PC-9 (cell line): ENCODE measurements at regions not wholly inside any gene's neighbourhood (a gene's known extent, or its start where the extent isn't known, plus 50 kb on each side); places are given as distances from the start of the nearest gene placed in this dataset.

Source experiments
- EZH2 ChIP-seq: fragments of 200-600 bp; sonication (generic); IDR thresholded peaks from 2 replicates; pipeline ENCODE4 v1.8.0; 2017; ENCODE audit warnings: antibody characterized with exemption, low read depth
- TF ChIP-seq, protein P1 (sequence below): fragments of 200-600 bp; sonication (generic); conservative IDR thresholded peaks from 2 replicates; pipeline ENCODE4 v1.6.1; 2017; ENCODE audit warnings: mixed run types, antibody characterized with exemption, mild to moderate bottlenecking, moderate library complexity

DNA sequence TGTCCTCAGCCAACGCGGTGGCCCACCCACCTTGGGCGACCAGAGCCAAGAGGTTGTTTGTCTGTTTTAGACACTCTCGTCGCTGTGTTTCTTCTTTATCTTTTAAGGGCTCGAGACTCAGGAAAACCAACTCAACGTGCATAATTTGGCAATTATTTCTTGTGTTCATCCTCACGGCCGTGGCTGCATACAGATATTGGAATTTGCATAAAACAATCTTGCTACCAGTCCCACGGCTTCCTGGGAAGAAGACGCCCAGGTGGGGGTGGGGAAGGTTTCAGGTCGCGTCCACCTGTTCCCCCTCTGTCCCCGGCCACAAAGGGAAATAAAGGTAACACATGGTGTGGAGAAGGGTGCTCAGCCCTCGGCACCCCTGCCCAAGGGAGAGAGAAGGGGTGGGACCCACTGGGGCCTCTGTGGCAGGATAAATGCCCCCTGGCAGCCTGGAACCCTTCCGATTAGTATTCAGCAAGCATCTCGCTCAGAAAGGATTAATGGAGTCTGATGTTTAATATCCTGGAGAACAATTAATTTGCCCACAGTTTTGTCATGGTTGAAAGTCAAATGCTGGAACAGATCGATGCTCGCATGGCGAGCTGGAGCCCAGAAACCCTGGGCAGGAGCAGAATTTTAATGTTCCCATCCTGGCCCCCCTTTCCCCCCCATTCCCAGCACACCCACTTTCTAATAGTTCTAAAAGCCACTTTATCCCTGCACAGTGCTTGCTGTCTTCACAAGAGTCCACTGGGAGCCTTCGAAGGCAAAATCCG lies 359.7 kb downstream of the MN1 start:
- TF ChIP-seq, protein P1, sequence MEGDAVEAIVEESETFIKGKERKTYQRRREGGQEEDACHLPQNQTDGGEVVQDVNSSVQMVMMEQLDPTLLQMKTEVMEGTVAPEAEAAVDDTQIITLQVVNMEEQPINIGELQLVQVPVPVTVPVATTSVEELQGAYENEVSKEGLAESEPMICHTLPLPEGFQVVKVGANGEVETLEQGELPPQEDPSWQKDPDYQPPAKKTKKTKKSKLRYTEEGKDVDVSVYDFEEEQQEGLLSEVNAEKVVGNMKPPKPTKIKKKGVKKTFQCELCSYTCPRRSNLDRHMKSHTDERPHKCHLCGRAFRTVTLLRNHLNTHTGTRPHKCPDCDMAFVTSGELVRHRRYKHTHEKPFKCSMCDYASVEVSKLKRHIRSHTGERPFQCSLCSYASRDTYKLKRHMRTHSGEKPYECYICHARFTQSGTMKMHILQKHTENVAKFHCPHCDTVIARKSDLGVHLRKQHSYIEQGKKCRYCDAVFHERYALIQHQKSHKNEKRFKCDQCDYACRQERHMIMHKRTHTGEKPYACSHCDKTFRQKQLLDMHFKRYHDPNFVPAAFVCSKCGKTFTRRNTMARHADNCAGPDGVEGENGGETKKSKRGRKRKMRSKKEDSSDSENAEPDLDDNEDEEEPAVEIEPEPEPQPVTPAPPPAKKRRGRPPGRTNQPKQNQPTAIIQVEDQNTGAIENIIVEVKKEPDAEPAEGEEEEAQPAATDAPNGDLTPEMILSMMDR = no peak
- TF ChIP-seq EZH2 = no peak
